Uterus (tissue), 2 donors: ENCODE measurements at regions not wholly inside any gene's neighbourhood (a gene's known extent, or its start where the extent isn't known, plus 50 kb on each side); places are given as distances from the start of the nearest gene placed in this dataset.

Experiments used
- POLR2A ChIP-seq, 2 donors: fragments of 450-650 bp; IDR thresholded peaks; one replicate each; pipeline ENCODE4 v1.6.1; 2016; ENCODE audit warnings: antibody characterized with exemption in 2 of 2, mild to moderate bottlenecking in 1 of 2, moderate library complexity in 1 of 2
- TF ChIP-seq, protein P1 (sequence below), 4 experiments: fragments of 200-600 bp in 2 of 4; fragments of 450-650 bp in 2 of 4; sonication (generic) in 2 of 4; IDR thresholded peaks; one replicate each; pipeline ENCODE4 v1.5.1; 2016 to 2019; ENCODE audit warnings: antibody characterized with exemption in 4 of 4, mild to moderate bottlenecking in 2 of 4, moderate library complexity in 1 of 4

DNA sequence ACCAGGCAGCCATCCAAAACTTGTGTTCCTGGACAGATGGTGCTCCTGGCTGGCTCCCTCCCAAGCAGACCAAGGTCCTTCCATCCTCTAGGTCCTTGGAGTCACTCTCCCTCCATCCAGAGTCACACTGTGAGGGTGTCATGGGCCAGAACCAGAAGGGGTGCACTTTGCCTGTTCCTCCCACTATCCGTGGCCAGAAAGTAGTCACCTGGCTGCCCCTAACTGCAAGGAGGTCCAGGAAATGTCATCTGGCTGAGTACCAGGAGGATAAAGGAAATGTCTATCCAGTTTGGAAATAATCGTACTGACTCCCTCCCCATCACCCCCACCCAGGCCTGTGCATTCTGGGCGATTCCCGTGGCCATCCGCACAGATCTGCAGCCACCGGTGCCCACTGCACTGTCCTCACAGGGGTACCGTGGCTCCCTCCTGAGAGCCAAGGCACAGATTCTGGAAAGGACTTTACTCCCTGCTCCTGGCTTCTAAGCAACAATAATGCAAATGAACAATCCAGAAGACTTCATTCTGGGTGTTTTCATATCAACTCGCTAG, 253.2 kb downstream of the NPHP4 start:
- TF ChIP-seq, protein P1, sequence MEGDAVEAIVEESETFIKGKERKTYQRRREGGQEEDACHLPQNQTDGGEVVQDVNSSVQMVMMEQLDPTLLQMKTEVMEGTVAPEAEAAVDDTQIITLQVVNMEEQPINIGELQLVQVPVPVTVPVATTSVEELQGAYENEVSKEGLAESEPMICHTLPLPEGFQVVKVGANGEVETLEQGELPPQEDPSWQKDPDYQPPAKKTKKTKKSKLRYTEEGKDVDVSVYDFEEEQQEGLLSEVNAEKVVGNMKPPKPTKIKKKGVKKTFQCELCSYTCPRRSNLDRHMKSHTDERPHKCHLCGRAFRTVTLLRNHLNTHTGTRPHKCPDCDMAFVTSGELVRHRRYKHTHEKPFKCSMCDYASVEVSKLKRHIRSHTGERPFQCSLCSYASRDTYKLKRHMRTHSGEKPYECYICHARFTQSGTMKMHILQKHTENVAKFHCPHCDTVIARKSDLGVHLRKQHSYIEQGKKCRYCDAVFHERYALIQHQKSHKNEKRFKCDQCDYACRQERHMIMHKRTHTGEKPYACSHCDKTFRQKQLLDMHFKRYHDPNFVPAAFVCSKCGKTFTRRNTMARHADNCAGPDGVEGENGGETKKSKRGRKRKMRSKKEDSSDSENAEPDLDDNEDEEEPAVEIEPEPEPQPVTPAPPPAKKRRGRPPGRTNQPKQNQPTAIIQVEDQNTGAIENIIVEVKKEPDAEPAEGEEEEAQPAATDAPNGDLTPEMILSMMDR (IDR thresholded peaks at IDR 0.05): no peak
- no peak for TF ChIP-seq POLR2A (IDR thresholded peaks at IDR 0.05)
